ENCODE measurements at regions not wholly inside any gene's neighbourhood (a gene's known extent, or its start where the extent isn't known, plus 50 kb on each side); places are given as distances from the start of the nearest gene placed in this dataset.

GRCh38 chr18:21996351-21996826 is 173.0 kb upstream of the GATA6 start:
- DNase-seq (ENCODE audit: low read depth), result peak; percentile 7

GRCh38 chr18:21997207-21998143 is 171.9 kb upstream of the GATA6 start:
- peak; percentile 29 for DNase-seq (ENCODE audit: low read depth)

GRCh38 chr18:21998486-21998885 is 170.9 kb upstream of the GATA6 start:
- DNase-seq (ENCODE audit: low read depth), result no peak

GRCh38 chr18:22001912-22002487 is 167.4 kb upstream of the GATA6 start:
- DNase-seq (ENCODE audit: low read depth), result no peak

GRCh38 chr18:22005191-22005841 is 164.1 kb upstream of the GATA6 start:
- DNase-seq (ENCODE audit: low read depth), result no peak

- no peak for DNase-seq (ENCODE audit: low read depth)
Measured at GRCh38 chr18:22006458-22006857, 162.9 kb upstream of the GATA6 start.

GRCh38 chr18:22009242-22009641 is 160.1 kb upstream of the GATA6 start:
- no peak for DNase-seq (ENCODE audit: low read depth)

- DNase-seq (ENCODE audit: low read depth), result no peak
Measured at GRCh38 chr18:22013993-22014392, 155.4 kb upstream of the GATA6 start.

GRCh38 chr18:22015156-22015555 is 154.2 kb upstream of the GATA6 start:
- DNase-seq (ENCODE audit: low read depth), result peak; percentile 25

- DNase-seq (ENCODE audit: low read depth), result no peak
Measured at GRCh38 chr18:22018366-22018765, 151.0 kb upstream of the GATA6 start.

GRCh38 chr18:22019193-22019592 is 150.2 kb upstream of the GATA6 start:
- DNase-seq (ENCODE audit: low read depth), result no peak

- no peak for DNase-seq (ENCODE audit: low read depth)
Measured at GRCh38 chr18:22020127-22020866, 149.1 kb upstream of the GATA6 start.

- no peak for DNase-seq (ENCODE audit: low read depth)
Measured at GRCh38 chr18:22020867-22021370, 148.5 kb upstream of the GATA6 start.

- no peak for DNase-seq (ENCODE audit: low read depth)
Measured at GRCh38 chr18:22021701-22022100, 147.7 kb upstream of the GATA6 start.

- no peak for DNase-seq (ENCODE audit: low read depth)
Measured at GRCh38 chr18:22024924-22025323, 144.5 kb upstream of the GATA6 start.

GRCh38 chr18:22026362-22026761 is 143.0 kb upstream of the GATA6 start:
- no peak for DNase-seq (ENCODE audit: low read depth)

GRCh38 chr18:22026889-22027288 is 142.5 kb upstream of the GATA6 start:
- DNase-seq (ENCODE audit: low read depth), result no peak

- DNase-seq (ENCODE audit: low read depth), result no peak
Measured at GRCh38 chr18:22031611-22032010, 137.8 kb upstream of the GATA6 start.

GRCh38 chr18:22032392-22032961 is 136.9 kb upstream of the GATA6 start:
- DNase-seq (ENCODE audit: low read depth), result peak; percentile 93

- no peak for DNase-seq (ENCODE audit: low read depth)
Measured at GRCh38 chr18:22033085-22033484, 136.3 kb upstream of the GATA6 start.

GRCh38 chr18:22034276-22034675 is 135.1 kb upstream of the GATA6 start:
- DNase-seq (ENCODE audit: low read depth), result peak; percentile 12
